GM19238 (cell line): ENCODE measurements at regions not wholly inside any gene's neighbourhood (a gene's known extent, or its start where the extent isn't known, plus 50 kb on each side); places are given as distances from the start of the nearest gene placed in this dataset.
A peak's percentile ranks its signal among the peaks of the same experiment; 100 is the strongest.
"Not testable (repeated sequence)": the region's sequence is repeated elsewhere in the genome, so short reads cannot be mapped to it uniquely, and the experiment has no call there.

Experiments
- DNase-seq: peaks from one replicate; pipeline ENCODE4 v3.0.0; 2011; ENCODE audit warnings: low spot score; ENCODE audit not compliant: insufficient read length

GRCh38 chrX:102784550-102784949 lies 64.0 kb downstream of the GPRASP3 start:
- DNase-seq = no peak

GRCh38 chrX:102787283-102787682 lies 66.7 kb downstream of the GPRASP3 start:
- no peak for DNase-seq

GRCh38 chrX:102808336-102808735 lies 87.8 kb downstream of the GPRASP3 start:
- no peak for DNase-seq

- DNase-seq = not testable (repeated sequence)
These were observed 97.7 kb downstream of the GPRASP3 start for GRCh38 chrX:102818269-102818668.

- DNase-seq = no peak
These were observed 104.4 kb upstream of the RAB40AL start for GRCh38 chrX:102832661-102833060.

GRCh38 chrX:102833136-102833535 lies 103.9 kb upstream of the RAB40AL start:
- no peak for DNase-seq

GRCh38 chrX:102835504-102836146 lies 101.4 kb upstream of the RAB40AL start:
- DNase-seq = no peak

- DNase-seq = no peak
These were observed 99.2 kb upstream of the RAB40AL start for GRCh38 chrX:102837847-102838246.

- DNase-seq = no peak
These were observed 96.0 kb upstream of the RAB40AL start for GRCh38 chrX:102840871-102841705.

- DNase-seq = no peak
These were observed 95.4 kb upstream of the RAB40AL start for GRCh38 chrX:102841706-102842003.

GRCh38 chrX:102845020-102845419 lies 92.1 kb upstream of the RAB40AL start:
- DNase-seq = no peak

GRCh38 chrX:102846544-102847236 lies 90.4 kb upstream of the RAB40AL start:
- DNase-seq = no peak

- no peak for DNase-seq
These were observed 89.7 kb upstream of the RAB40AL start for GRCh38 chrX:102847362-102847761.

- DNase-seq = no peak
These were observed 87.7 kb upstream of the RAB40AL start for GRCh38 chrX:102849396-102849795.

GRCh38 chrX:102858826-102859549 lies 78.1 kb upstream of the RAB40AL start:
- not testable (repeated sequence) for DNase-seq

- no peak for DNase-seq
These were observed 77.6 kb upstream of the RAB40AL start for GRCh38 chrX:102859550-102859871.

- DNase-seq = no peak
These were observed 76.8 kb upstream of the RAB40AL start for GRCh38 chrX:102860235-102860634.

- DNase-seq = peak; percentile 21
These were observed 73.3 kb upstream of the RAB40AL start for GRCh38 chrX:102863735-102864134.

GRCh38 chrX:102866981-102867656 lies 70.0 kb upstream of the RAB40AL start:
- no peak for DNase-seq

GRCh38 chrX:102883491-102883890 lies 53.6 kb upstream of the RAB40AL start:
- no peak for DNase-seq
